ENCODE measurements at regions not wholly inside any gene's neighbourhood (a gene's known extent, or its start where the extent isn't known, plus 50 kb on each side); places are given as distances from the start of the nearest gene placed in this dataset.

- ATAC-seq (no peak), DNase-seq (ENCODE audit: missing footprints) (no peak)
- intact Hi-C loops (cut with DNase I), result no loop called here
Measured at GRCh38 chrX:39912126-39912525, 185.6 kb downstream of the BCOR start.

DNA sequence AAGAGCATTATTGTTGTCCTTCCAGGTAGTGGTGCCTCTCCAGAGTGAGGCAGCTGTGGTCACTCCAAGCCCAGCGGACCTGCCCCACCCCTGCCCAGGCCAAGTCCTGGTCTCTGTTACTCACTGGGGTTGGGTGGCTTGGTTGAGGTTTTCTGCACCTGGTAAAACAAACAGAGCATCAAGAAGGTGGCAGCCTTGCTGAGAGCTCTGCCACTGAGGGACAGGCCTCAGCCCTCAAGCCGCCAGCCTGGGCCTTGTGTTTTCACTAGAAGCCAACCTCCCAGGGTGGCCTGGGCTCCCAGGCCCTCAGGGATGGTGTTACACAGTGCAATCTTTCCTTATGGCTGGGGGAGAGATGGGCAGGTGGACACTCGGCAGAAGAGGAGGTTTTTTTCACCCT lies 182.7 kb downstream of the BCOR start:
- ATAC-seq, result no peak
- intact Hi-C loops (cut with DNase I), result no loop called here
- DNase-seq (ENCODE audit: missing footprints), result no peak

DNA sequence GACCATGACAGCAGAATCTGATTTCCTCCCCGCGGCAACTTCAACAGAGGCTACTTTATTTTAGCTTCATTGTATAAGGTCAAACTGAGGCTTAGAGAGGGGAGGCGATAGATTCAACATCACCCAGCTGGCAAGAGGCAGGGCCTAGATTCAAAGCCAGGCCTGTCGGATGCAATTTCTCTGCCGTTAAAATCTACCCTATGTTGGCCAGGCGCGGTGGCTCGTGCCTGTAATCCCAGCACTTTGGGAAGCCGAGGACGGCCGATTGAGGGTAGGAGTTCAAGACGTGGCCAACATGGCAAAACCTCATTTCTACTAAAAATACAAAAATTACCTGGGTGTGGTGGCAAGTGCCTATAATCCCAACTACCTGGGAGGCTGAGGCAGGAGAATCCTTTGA lies 182.2 kb downstream of the BCOR start:
- DNase-seq (ENCODE audit: missing footprints), result no peak
- ATAC-seq, result no peak
- intact Hi-C loops (cut with DNase I), result no loop called here

DNA sequence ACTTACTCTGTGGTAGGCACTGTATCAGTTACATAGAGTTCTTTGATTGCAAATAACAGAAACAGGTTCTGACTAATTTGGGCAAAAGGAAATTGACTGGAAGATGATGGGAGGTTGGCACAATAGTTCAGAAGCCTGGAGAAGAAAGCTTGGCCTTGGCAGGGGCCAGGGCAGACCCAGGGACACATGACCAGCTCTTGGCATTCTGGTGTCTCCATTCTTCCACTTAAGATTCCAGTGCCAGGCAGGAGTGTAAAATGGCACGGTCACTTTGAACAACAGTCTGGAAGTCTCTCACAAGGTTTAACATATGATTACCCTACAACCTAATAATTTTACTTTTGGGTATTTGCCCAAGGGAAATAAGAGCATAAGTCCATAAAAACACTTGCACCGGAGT lies 175.9 kb downstream of the BCOR start:
- intact Hi-C loops (cut with DNase I), result no loop called here
- ATAC-seq, result peak; percentile 79
- DNase-seq (ENCODE audit: missing footprints), result no peak

DNA sequence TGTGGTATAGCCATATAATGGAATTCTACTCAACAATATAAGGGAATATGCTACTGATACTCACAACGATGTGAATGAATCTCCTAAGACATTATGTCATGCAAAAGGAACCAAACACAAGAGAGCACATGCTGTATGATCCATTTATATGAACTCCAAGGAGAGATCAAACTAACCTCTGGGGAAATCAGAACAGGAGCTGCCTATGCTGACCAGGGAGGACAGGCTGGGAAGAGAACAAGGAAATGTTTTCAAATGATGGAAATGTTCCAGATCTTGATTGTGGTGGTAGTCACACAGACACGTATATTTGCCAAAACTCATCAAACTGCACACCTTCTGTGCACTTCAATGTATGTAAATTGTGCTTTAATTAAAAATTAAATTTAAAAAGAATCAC lies 175.3 kb downstream of the BCOR start:
- no peak for DNase-seq (ENCODE audit: missing footprints)
- no peak for ATAC-seq
- intact Hi-C loops (cut with DNase I), result no loop called here

- ATAC-seq (no peak), DNase-seq (ENCODE audit: missing footprints) (no peak)
- intact Hi-C loops (cut with DNase I), result no loop called here
Measured at GRCh38 chrX:39922926-39923325, 174.8 kb downstream of the BCOR start.

- ATAC-seq, result no peak
- intact Hi-C loops (cut with DNase I), result no loop called here
- DNase-seq (ENCODE audit: missing footprints), result no peak
Measured at GRCh38 chrX:39927380-39927779, 170.4 kb downstream of the BCOR start.

DNA sequence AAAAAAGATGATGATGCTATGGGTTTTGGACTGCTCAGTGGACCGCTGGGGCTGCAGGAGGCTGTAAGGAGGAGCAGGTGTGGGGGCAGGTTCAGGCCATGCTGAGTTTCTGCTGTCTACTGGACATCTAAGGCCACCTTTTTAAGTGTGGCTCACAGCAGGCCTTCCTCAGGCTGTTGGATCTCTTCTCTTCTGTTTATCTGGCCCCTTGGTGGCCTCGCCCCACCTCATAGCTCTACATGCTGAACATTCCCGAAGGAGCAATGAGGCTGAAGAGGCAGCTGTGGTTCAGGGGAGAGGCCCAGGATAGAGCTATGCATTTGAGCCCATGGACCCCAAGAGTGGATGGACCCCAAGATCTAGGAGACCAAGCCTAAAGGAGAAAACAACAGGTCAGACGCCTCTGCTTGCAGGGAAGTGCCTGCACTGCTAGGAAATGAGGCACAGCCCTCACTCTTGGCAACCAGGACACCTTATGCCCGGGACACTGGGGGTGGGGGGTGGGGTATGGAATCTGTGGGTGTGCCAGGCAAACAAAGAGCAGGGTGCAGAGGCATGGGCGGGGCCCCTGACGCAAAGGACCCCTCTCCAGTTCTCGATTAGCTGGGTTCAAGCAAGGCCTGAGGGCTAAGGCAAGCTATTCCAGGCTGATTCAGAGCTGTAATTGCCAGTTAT lies 168.9 kb downstream of the BCOR start:
- ATAC-seq (no peak), DNase-seq (ENCODE audit: missing footprints) (no peak)
- intact Hi-C loops (cut with DNase I), result no loop called here

DNA sequence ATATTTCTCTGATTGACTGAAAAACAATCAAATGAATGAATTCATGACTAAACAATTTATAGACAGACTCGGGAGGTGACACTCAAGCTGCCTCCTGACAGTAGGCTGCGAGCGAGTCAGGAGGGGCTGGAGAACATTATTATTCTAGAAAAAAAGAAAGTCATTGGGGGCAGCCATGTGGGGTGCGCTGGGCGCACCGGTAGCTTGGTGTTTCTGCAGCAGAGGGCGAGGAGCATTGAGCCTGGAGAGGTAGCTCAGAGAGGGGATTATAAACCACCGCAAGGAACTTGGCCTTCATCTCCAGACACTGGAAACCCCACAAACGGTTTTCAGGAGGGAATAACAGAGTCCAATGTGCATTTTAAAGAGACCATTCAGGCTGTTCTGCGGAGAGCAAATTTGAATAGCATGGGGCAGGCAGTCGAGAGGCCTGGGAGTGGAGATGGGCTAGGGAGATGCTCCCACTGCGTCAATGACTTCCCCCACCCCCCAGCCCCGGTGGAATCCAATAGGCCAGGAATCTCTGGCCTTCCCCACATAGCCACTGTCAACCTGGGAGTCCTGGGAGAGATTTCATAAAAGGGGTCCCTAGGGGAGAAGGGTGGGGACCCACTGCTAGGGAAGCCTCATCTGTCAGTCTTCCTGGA lies 168.3 kb downstream of the BCOR start:
- intact Hi-C loops (cut with DNase I), result no loop called here
- ATAC-seq (no peak), DNase-seq (ENCODE audit: missing footprints) (no peak)

DNA sequence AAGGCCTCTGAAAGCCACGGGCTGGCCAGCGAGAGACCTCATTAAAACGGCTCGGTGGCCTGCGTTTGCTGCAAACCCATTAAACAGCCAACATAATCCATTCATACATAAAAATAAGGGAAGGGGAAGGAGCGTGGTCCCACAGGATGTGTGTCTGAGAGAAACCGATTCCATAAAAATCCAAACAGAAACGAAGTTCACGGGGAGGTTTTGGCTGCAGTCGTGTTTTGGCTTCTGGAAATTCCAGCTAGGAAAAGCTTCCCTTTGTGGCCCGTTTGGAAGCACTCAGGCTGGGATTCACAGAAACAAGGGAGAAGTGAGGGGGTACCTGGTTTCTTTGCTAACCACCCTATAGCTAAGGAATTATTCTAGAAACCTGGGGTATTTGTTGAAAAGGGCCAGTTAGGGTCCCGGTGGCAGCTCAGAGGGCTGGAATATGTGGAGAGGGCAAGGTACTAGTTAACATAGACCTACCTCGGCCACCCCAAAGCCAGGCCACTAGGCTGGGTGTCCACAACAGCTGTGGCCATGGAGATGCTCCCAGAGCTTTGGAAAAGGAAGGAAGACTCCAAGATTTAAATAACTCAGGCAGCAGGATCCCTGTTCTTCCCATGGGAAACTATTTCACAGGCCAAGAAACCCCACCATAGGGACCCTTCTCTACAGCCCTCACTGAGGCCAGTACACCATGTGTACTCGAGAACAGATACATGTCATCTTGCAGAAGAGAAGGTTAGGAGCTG lies 166.8 kb downstream of the BCOR start:
- intact Hi-C loops (cut with DNase I), result no loop called here
- DNase-seq (ENCODE audit: missing footprints), result no peak

DNA sequence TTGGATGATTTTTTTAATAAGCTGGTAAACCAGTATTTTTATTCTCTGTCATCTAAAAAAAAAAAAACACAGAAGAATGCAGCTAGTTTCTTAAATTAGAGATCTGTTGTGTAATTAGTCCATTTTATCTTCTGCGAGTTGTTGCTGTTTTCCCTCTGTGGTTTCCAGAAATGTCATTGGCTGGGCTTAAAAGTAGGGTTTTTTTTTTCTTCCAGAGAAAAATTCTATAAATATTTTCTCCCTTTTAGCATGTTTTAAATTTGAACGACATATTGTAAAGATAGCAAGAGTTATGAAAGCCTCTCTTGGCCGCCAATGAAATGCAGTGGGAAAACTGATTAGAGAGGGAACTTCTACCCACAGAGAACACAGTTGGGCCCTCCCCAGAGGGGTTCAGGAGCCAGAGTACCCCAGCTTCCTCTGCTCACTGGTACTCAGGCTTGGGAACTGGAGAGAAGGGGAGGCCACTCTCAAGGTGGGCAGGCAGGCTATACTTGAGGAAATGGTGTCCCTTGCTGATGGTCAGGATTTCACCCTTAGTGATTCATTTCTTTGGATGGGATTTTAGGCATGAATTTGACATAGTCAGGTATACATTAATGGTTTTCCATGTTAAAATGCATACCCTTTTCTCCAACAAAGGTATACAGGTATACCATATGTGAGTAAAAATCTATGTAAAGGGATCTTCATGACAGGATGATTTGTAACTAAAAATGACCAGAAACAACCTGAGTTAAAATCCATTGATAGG lies 166.1 kb downstream of the BCOR start:
- DNase-seq (ENCODE audit: missing footprints) (no peak), ATAC-seq (no peak)
- intact Hi-C loops (cut with DNase I), result no loop called here

More for the DNA sequence above, 166.8 kb downstream of the BCOR start:
- no peak for ATAC-seq

- intact Hi-C loops (cut with DNase I), result no loop called here
- DNase-seq (ENCODE audit: missing footprints), result no peak
- no peak for ATAC-seq
Measured at GRCh38 chrX:39935411-39936064, 162.2 kb downstream of the BCOR start.

DNA sequence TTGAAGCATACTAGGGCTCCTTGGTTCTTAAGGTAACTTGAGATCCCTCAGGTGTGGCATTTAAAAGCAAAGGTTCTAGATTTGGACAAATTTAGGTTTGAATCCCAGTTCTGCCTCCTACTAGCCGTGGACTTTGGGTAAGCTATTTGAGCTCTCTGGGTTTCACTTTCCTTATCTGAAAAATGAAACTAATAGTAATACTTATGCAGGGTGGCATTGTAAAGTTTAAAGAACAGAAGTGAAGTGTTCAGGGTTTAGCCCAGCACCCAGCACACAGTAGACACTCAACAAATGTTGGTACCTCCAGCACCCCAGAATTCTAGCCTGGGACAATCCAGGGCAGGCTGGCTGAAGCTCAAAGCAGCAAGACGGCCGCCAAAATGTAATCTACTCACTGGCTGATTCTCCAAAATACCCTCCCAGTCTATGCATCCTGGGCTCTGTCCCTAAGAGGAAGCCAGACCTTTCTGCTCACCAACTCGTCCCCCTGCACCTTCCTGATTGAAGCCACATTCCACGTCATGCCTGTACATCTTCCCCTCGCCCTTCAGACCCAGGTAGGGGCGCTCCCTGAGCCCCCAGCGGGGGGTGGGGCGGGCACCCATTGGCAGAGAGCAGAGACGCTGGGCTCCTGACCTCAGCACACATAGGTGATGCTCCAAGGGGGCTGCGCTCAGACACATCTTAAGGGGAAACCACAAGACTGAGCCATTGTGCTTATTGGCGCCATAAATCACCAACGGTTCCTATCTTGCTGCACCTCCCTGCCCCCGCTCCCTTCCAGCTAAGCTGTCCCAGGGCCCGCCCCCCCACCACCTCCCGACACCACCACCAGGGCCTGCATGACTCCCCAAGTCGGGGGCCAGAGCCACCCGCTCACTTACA lies 160.6 kb downstream of the BCOR start:
- intact Hi-C loops (cut with DNase I), result no loop called here
- no peak for ATAC-seq
- DNase-seq (ENCODE audit: missing footprints), result no peak

- ATAC-seq, result no peak
- intact Hi-C loops (cut with DNase I), result no loop called here
Measured at GRCh38 chrX:39938466-39938865, 159.3 kb downstream of the BCOR start.

GRCh38 chrX:39939678-39940077 lies 158.1 kb downstream of the BCOR start:
- ATAC-seq (no peak), DNase-seq (ENCODE audit: missing footprints) (no peak)
- intact Hi-C loops (cut with DNase I), result no loop called here

More at GRCh38 chrX:39938466-39938865, 159.3 kb downstream of the BCOR start:
- no peak for DNase-seq (ENCODE audit: missing footprints)

DNA sequence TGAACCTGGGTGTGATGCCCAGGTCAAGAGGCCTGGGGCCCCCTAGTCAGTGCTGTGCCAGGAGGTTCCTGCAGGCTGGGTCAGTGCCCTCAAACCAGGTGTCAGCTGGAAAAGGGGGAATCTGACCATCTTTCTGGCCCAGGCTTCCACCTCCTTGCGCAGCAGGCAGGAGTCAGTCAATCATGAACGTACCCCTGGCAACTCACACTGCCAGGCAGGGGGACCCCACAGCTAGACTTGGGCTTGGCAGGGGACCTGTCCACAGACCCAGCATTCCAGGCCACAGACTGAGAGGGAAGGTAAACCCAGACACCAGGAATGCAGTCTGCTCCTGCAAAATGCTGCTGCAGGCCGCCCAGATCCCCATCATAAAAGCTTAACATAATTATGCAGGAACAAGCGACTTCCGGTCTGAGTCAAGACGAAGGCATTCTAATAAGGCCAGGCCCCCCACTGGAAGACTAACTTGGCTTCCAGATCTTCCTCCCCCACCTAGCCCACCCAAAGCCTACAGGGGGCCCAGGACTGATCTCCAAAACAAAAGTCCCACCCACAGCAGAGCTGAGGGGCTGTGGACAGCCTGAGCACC lies 156.3 kb downstream of the BCOR start:
- no peak for ATAC-seq
- intact Hi-C loops (cut with DNase I), result no loop called here
- no peak for DNase-seq (ENCODE audit: missing footprints)

DNA sequence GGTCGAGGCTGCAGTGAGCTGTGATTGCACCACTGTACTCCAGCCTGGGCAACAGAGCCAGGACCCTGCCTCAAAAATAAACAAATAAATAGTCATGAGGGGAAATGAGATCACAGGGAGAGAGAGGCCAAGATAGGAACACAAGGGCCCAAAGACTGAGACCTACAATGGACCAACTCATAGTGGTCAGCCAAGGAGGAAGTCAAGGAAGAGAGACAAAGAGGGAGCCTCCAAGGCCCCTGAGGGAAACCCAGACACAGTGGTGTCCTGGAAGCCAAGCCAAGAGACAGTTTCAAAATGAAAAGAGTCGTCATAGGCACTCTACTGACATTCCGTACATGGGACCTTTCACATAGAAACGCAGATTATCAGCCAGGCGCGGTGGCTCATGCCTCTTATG lies 153.3 kb downstream of the BCOR start:
- DNase-seq (ENCODE audit: missing footprints) (no peak), ATAC-seq (no peak)
- intact Hi-C loops (cut with DNase I), result no loop called here

DNA sequence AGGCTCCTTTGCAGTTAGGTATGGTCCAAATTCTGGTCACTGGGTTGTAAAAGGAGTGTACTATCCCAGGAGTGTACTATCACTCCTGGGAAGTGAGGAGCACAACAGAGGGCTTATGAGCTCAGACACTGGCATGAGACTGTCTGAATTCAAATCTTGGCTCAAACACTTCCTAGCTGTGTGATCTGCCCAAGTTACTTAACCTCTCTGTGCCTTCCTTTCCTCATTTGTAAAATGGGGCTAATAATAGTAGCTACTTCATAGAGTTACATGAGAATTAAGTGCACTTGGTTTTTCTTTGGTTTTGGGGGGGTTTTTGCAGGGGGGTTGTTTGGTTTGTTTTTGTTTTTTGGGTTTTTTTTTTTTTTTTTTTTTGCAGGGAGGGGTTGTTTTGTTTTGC lies 152.0 kb downstream of the BCOR start:
- ATAC-seq, result no peak
- intact Hi-C loops (cut with DNase I), result no loop called here

More for the DNA sequence above, 152.0 kb downstream of the BCOR start:
- DNase-seq (ENCODE audit: missing footprints), result no peak
